ENCODE measurements at regions not wholly inside any gene's neighbourhood (a gene's known extent, or its start where the extent isn't known, plus 50 kb on each side); places are given as distances from the start of the nearest gene placed in this dataset.

DNA sequence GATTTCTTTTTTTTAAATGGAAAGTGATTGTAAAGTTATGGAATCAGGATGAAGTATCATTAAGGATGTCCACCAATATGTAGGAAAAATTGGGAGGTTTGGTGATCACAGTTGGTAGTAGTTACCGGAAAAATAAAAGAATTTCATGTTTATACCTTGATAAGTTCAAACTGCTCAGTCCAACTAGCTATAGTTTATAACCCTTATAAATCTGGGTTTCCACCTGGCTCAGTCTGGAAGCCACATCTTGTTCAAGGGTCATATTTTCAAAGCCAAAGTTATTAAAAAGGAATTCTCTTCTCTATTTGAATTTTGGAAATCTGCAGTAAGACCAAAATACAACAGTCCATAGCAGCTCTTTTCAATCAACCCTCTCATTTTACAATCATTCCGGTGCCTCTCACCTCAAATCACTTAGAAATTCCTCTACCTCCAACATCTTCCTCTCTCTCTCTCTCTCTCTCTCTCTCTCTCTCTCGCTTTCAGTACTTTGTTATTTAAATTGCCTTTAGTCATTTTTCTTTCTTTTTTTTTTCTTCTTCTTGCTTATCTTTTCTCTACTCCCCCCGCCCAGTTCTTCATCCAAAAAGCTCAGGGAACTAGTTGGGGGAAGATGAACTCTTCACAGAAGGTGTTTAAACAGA is 186.2 kb upstream of the TBC1D5 start:
- TF ChIP-seq, protein P1, sequence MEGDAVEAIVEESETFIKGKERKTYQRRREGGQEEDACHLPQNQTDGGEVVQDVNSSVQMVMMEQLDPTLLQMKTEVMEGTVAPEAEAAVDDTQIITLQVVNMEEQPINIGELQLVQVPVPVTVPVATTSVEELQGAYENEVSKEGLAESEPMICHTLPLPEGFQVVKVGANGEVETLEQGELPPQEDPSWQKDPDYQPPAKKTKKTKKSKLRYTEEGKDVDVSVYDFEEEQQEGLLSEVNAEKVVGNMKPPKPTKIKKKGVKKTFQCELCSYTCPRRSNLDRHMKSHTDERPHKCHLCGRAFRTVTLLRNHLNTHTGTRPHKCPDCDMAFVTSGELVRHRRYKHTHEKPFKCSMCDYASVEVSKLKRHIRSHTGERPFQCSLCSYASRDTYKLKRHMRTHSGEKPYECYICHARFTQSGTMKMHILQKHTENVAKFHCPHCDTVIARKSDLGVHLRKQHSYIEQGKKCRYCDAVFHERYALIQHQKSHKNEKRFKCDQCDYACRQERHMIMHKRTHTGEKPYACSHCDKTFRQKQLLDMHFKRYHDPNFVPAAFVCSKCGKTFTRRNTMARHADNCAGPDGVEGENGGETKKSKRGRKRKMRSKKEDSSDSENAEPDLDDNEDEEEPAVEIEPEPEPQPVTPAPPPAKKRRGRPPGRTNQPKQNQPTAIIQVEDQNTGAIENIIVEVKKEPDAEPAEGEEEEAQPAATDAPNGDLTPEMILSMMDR (IDR thresholded peaks at IDR 0.05): no peak
- no peak for TF ChIP-seq POLR2A (IDR thresholded peaks at IDR 0.05)
